NCI-H526 treated with DMSO at 0.1 percent for 48 hours (cell line): ENCODE measurements at regions not wholly inside any gene's neighbourhood (a gene's known extent, or its start where the extent isn't known, plus 50 kb on each side); places are given as distances from the start of the nearest gene placed in this dataset.

Experiments used
- DNase-seq: peaks from one replicate; lab custom pipeline; 2025; lab: John Stamatoyannopoulos, UW

- no peak for DNase-seq
Observed at GRCh38 chr10:111515264-111515663, 438.4 kb downstream of the ADRA2A start.

- no peak for DNase-seq
Observed at GRCh38 chr10:111515706-111516105, 438.9 kb downstream of the ADRA2A start.

GRCh38 chr10:111516144-111516543, 439.3 kb downstream of the ADRA2A start:
- DNase-seq, result no peak

- no peak for DNase-seq
Observed at GRCh38 chr10:111522141-111522540, 445.3 kb downstream of the ADRA2A start.

- DNase-seq, result no peak
Observed at GRCh38 chr10:111522551-111522950, 445.7 kb downstream of the ADRA2A start.

- no peak for DNase-seq
Observed at GRCh38 chr10:111523016-111523415, 446.2 kb downstream of the ADRA2A start.

GRCh38 chr10:111524134-111524533, 447.3 kb downstream of the ADRA2A start:
- DNase-seq, result no peak

GRCh38 chr10:111525696-111526095, 448.9 kb downstream of the ADRA2A start:
- DNase-seq, result no peak

GRCh38 chr10:111531690-111532089, 454.9 kb downstream of the ADRA2A start:
- DNase-seq, result no peak

- no peak for DNase-seq
Observed at GRCh38 chr10:111532139-111532538, 455.3 kb downstream of the ADRA2A start.

- DNase-seq, result no peak
Observed at GRCh38 chr10:111539246-111539645, 462.4 kb downstream of the ADRA2A start.

- DNase-seq, result no peak
Observed at GRCh38 chr10:111543854-111544253, 467.0 kb downstream of the ADRA2A start.

- no peak for DNase-seq
Observed at GRCh38 chr10:111545861-111546605, 469.2 kb downstream of the ADRA2A start.

GRCh38 chr10:111548084-111548726, 471.4 kb downstream of the ADRA2A start:
- no peak for DNase-seq

- no peak for DNase-seq
Observed at GRCh38 chr10:111551001-111551400, 474.2 kb downstream of the ADRA2A start.

GRCh38 chr10:111556666-111557065, 479.8 kb downstream of the ADRA2A start:
- DNase-seq, result no peak

- DNase-seq, result no peak
Observed at GRCh38 chr10:111558211-111558610, 481.4 kb downstream of the ADRA2A start.

GRCh38 chr10:111560027-111560426, 483.2 kb downstream of the ADRA2A start:
- DNase-seq, result no peak

- DNase-seq, result no peak
Observed at GRCh38 chr10:111561124-111561523, 484.3 kb downstream of the ADRA2A start.

GRCh38 chr10:111565542-111565941, 488.7 kb downstream of the ADRA2A start:
- no peak for DNase-seq

GRCh38 chr10:111578076-111578475, 501.2 kb downstream of the ADRA2A start:
- DNase-seq, result no peak

GRCh38 chr10:111579473-111579872, 502.6 kb downstream of the ADRA2A start:
- no peak for DNase-seq

GRCh38 chr10:111590703-111591102, 513.9 kb downstream of the ADRA2A start:
- DNase-seq, result no peak

- DNase-seq, result no peak
Observed at GRCh38 chr10:111593578-111593977, 516.7 kb downstream of the ADRA2A start.
